ENCODE measurements at regions not wholly inside any gene's neighbourhood (a gene's known extent, or its start where the extent isn't known, plus 50 kb on each side); places are given as distances from the start of the nearest gene placed in this dataset.
"Not testable (repeated sequence)": the region's sequence is repeated elsewhere in the genome, so short reads cannot be mapped to it uniquely, and the experiment has no call there.

DNA sequence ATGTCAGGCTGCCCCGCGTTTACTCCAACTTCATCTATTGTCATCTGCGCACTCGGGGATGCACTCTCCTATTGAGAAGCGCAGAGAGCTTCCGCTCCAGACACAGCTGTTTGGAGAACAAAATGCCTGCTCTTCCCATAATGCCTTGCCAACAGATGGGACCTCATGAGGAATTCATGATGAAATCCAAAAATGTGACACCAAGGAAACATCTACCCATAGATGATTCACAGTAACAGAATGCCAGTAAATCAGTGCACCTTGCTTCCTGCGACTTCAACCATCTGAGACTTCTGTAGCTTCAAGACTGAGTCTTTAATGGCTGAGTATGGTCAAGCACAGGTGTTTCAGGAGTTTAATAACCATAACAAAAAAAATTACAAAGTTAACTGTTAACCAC, 1144.9 kb upstream of the GOT2 start:
- Histone ChIP-seq H3K4me3 (ENCODE audit: low read length) (no peak overlapping the region), H3K9ac (ENCODE audit: low read length) (no peak overlapping the region), H3K27ac (ENCODE audit: low read length) (no peak overlapping the region), H3K4me1 (ENCODE audit: control insufficient read depth, low read depth, low read length) (peaks cover 4% of the 10 kb centered on the region), H3K36me3 (ENCODE audit: control insufficient read depth, low read depth, low read length) (no peaks in the 10 kb centered on the region), H3K9me3 (ENCODE audit: control insufficient read depth, low read depth, low read length) (no peaks in the 10 kb centered on the region), H3K27me3 (ENCODE audit: control insufficient read depth, insufficient read depth, low read length) (no peaks in the 10 kb centered on the region)

DNA sequence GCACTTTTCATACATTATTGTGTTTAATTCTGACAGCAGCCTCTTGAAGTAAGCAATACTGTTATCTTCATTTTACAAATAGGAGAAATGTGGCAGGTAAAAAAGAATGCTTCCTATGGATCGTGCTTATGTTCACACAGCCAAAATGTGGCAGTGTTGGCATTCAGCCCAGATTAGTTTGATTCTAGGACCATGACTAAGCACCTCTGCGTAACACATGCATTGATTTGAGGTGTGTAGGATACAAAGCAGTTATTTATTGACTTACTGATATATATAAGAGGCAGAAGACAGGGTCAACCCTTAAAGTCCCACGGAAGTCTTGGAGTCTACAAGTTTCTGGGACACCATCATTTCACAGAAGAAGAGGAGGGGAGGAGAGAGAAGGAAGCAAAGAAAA, 1144.4 kb upstream of the GOT2 start:
- no peak overlapping the region for H3K27ac ChIP-seq (ENCODE audit: low read length)
- no peak overlapping the region for H3K9ac ChIP-seq (ENCODE audit: low read length)
- H3K27me3 ChIP-seq (ENCODE audit: control insufficient read depth, insufficient read depth, low read length), result no peaks in the 10 kb centered on the region
- no peak overlapping the region for H3K4me3 ChIP-seq (ENCODE audit: low read length)
- H3K4me1 ChIP-seq (ENCODE audit: control insufficient read depth, low read depth, low read length), result peaks cover 4% of the 10 kb centered on the region
- H3K36me3 ChIP-seq (ENCODE audit: control insufficient read depth, low read depth, low read length), result no peaks in the 10 kb centered on the region
- H3K9me3 ChIP-seq (ENCODE audit: control insufficient read depth, low read depth, low read length), result no peaks in the 10 kb centered on the region

DNA sequence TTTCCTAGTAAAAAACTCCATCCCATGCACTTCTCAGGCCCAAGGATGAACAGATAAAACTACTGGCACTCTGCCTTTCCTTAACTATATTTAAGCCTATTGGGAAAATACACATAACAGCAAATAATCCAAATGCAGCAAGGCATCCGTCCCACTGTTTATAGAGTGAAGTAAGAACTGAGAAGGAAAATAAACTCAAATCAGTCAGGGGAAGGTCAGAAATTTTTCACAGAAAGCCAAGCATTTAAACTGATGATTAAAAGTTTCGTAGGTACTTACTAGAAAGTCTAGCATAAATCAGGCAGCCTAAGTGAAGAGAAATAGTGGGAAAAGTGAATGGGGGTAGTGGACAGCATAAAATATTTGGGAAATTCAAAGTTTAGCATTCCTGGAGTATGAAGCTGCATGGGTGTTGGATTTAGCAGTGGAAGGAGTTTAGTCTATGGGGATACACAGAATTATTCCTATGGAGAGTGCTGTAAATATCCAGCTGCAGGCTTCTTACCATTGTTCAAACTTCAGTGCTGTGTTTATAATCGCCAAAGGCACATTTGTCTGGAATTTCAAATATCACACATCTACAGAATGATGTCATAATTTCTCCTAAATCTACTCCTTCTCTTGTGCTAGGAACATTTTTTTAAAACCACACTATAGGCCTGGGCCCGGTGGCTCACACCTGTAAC, 1131.0 kb upstream of the GOT2 start:
- H3K4me3 ChIP-seq (ENCODE audit: low read length), result no peak overlapping the region
- H3K27me3 ChIP-seq (ENCODE audit: control insufficient read depth, insufficient read depth, low read length), result no peaks in the 10 kb centered on the region
- H3K4me1 ChIP-seq (ENCODE audit: control insufficient read depth, low read depth, low read length), result no peaks in the 10 kb centered on the region
- no peaks in the 10 kb centered on the region for H3K9me3 ChIP-seq (ENCODE audit: control insufficient read depth, low read depth, low read length)
- no peaks in the 10 kb centered on the region for H3K36me3 ChIP-seq (ENCODE audit: control insufficient read depth, low read depth, low read length)
- no peak overlapping the region for H3K9ac ChIP-seq (ENCODE audit: low read length)
- H3K27ac ChIP-seq (ENCODE audit: low read length), result no peak overlapping the region

DNA sequence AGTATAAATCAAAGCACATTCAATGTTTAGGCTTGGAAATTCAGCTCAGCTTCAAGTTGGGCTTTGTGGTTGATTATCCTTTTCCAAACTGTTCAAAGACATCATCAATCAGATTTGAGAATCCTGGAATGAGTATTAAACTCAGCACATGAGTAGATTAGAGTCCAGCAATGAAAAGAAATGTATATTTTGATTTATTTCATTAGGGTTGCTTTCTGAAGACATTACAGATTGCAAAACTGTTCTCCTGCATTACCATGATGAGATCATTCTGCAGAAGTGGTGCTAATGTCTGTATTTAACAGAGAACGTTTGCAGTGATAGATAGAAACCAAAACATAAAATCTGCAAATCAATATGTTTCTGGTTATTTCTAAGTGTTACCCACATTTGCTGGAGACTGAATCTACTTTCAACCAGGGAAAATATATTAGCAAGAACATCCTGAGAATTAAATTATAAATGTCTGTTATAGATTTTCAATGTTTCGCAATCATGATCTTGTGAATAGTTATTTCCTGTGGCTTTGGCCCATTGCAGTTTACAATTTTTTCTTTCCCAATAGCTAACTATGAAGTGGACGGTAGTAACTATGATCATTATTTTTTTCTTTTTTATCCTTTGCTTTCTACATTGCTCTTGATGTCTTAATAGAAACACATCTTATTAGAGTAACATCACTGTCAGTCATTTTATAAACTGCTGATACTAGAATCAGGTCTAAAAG, 1125.7 kb upstream of the GOT2 start:
- Histone ChIP-seq H3K9ac (ENCODE audit: low read length) (no peak overlapping the region), H3K9me3 (ENCODE audit: control insufficient read depth, low read depth, low read length) (no peaks in the 10 kb centered on the region), H3K27me3 (ENCODE audit: control insufficient read depth, insufficient read depth, low read length) (no peaks in the 10 kb centered on the region), H3K27ac (ENCODE audit: low read length) (no peak overlapping the region), H3K4me3 (ENCODE audit: low read length) (no peak overlapping the region), H3K4me1 (ENCODE audit: control insufficient read depth, low read depth, low read length) (no peaks in the 10 kb centered on the region), H3K36me3 (ENCODE audit: control insufficient read depth, low read depth, low read length) (no peaks in the 10 kb centered on the region)

DNA sequence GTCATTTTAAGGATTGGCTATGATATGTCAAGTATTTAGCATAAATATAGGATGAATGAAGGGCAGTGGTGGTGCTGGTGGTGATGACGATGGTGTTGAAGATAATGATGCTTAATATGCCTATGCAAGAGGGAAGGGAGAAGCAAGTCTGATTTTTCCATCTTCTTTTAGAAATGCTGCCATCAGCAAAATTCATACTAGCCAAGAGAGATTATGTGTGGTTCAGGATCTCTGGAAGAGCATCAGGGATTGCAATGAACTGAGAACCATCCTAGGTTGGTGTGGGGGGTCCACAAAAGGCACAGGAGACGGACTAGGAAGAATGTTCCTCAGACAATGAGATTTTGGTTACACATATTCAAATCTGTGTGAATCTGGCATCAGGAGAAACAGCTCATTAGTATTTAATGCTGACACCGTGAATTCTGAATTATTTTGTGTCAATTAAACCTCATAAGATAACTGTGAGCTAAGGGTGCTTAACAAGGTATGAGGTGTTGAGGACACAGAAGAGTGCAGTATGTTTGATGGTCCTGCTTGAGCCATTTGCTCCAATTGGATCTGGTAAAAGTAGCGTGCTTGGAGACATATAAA, 1120.8 kb upstream of the GOT2 start:
- no peak overlapping the region for H3K4me3 ChIP-seq (ENCODE audit: low read length)
- H3K4me1 ChIP-seq (ENCODE audit: control insufficient read depth, low read depth, low read length), result no peaks in the 10 kb centered on the region
- no peaks in the 10 kb centered on the region for H3K36me3 ChIP-seq (ENCODE audit: control insufficient read depth, low read depth, low read length)
- no peak overlapping the region for H3K27ac ChIP-seq (ENCODE audit: low read length)
- H3K9me3 ChIP-seq (ENCODE audit: control insufficient read depth, low read depth, low read length), result no peaks in the 10 kb centered on the region
- H3K27me3 ChIP-seq (ENCODE audit: control insufficient read depth, insufficient read depth, low read length), result no peaks in the 10 kb centered on the region
- H3K9ac ChIP-seq (ENCODE audit: low read length), result no peak overlapping the region

DNA sequence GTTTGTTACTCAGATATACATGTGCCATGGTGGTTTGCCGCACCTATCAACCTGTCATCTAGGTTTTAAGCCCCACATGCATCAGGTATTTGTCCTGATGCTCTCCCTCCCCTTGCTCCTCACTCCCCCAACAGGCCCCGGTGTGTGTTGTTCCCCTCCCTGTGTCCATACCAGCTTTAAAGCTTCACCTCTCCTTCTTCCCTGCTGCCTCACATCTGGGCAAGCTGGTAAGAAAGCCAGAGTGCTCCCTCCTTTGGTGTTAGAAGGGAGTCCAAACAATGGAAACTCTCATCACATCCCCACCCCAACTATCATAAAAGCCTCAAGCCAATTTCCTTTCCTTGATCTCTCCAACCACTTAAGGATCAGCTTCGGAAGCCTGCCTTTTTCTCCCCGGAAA, 1115.6 kb upstream of the GOT2 start:
- Histone ChIP-seq H3K4me1 (ENCODE audit: control insufficient read depth, low read depth, low read length) (no peaks in the 10 kb centered on the region), H3K27me3 (ENCODE audit: control insufficient read depth, insufficient read depth, low read length) (no peaks in the 10 kb centered on the region), H3K36me3 (ENCODE audit: control insufficient read depth, low read depth, low read length) (no peaks in the 10 kb centered on the region)

DNA sequence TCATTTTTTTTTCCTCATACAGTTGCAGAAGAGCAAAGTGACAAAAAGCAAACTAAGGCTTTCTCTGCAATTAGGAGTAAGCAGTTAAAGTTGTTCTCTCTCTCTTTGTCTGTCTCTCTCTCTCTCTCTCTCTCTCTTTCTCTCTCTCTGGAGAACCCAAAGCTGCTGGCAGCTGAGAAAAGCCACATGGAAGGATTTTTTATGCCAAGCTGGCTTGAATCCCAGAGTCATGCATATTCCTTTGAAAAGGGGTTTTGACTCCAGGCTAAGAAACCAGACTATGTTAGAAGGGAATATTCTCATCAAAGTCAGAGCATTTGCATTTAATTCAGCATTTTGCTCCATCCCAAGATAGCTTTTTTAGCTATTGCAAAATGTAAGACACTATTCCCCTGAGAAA, 1114.2 kb upstream of the GOT2 start:
- Histone ChIP-seq H3K9me3 (ENCODE audit: control insufficient read depth, low read depth, low read length) (no peaks in the 10 kb centered on the region), H3K4me1 (ENCODE audit: control insufficient read depth, low read depth, low read length) (no peaks in the 10 kb centered on the region), H3K36me3 (ENCODE audit: control insufficient read depth, low read depth, low read length) (no peaks in the 10 kb centered on the region), H3K4me3 (ENCODE audit: low read length) (no peak overlapping the region), H3K9ac (ENCODE audit: low read length) (no peak overlapping the region), H3K27ac (ENCODE audit: low read length) (no peak overlapping the region), H3K27me3 (ENCODE audit: control insufficient read depth, insufficient read depth, low read length) (no peaks in the 10 kb centered on the region)

More for the DNA sequence above, 1115.6 kb upstream of the GOT2 start:
- Histone ChIP-seq H3K9me3 (ENCODE audit: control insufficient read depth, low read depth, low read length) (no peaks in the 10 kb centered on the region), H3K27ac (ENCODE audit: low read length) (no peak overlapping the region), H3K9ac (ENCODE audit: low read length) (no peak overlapping the region), H3K4me3 (ENCODE audit: low read length) (no peak overlapping the region)

DNA sequence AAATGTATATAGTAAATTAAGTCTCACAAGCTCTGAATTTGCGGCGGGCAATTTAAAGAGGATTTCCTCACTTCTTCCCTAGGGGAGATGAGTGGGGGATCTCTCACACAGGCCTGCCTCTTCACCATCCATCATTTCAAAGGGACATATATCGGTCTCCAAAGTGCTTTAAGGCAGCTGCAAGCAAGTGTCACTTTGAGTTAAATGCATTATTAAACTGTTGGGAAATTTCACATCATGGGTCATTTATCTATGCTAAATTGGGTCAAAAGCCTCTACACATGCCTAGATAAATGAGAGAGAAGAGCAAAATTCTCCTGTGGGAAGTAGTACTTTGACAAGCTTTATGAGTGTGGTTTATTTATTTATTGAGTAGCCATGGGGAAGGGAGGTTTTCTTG, 1106.1 kb upstream of the GOT2 start:
- H3K36me3 ChIP-seq (ENCODE audit: control insufficient read depth, low read depth, low read length), result no peaks in the 10 kb centered on the region
- H3K27ac ChIP-seq (ENCODE audit: low read length), result no peak overlapping the region
- H3K9ac ChIP-seq (ENCODE audit: low read length), result no peak overlapping the region
- H3K9me3 ChIP-seq (ENCODE audit: control insufficient read depth, low read depth, low read length), result no peaks in the 10 kb centered on the region
- H3K4me1 ChIP-seq (ENCODE audit: control insufficient read depth, low read depth, low read length), result no peaks in the 10 kb centered on the region
- H3K4me3 ChIP-seq (ENCODE audit: low read length), result no peak overlapping the region
- no peaks in the 10 kb centered on the region for H3K27me3 ChIP-seq (ENCODE audit: control insufficient read depth, insufficient read depth, low read length)

DNA sequence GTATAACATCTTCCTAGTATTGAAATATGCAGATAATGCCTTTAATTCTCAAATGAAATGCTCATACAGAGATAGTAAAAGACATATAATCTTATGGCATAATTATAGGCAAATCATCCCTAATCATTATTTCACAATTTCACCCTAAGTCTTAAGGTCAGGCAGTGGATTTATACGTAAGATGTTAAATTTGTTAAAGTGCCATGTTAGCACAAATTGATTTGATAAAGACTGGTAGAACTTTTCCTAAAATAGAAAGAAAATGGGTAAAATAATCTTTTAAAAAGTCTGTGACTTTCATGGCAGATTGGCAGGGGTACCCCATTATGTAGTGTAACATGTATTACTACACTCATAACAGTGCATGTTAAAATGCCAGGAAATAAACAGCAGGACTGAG, 1092.7 kb upstream of the GOT2 start:
- Histone ChIP-seq H3K9ac (ENCODE audit: low read length) (no peak overlapping the region), H3K27ac (ENCODE audit: low read length) (no peak overlapping the region), H3K9me3 (ENCODE audit: control insufficient read depth, low read depth, low read length) (no peaks in the 10 kb centered on the region), H3K36me3 (ENCODE audit: control insufficient read depth, low read depth, low read length) (no peaks in the 10 kb centered on the region), H3K4me1 (ENCODE audit: control insufficient read depth, low read depth, low read length) (no peaks in the 10 kb centered on the region), H3K27me3 (ENCODE audit: control insufficient read depth, insufficient read depth, low read length) (no peaks in the 10 kb centered on the region), H3K4me3 (ENCODE audit: low read length) (no peak overlapping the region)

DNA sequence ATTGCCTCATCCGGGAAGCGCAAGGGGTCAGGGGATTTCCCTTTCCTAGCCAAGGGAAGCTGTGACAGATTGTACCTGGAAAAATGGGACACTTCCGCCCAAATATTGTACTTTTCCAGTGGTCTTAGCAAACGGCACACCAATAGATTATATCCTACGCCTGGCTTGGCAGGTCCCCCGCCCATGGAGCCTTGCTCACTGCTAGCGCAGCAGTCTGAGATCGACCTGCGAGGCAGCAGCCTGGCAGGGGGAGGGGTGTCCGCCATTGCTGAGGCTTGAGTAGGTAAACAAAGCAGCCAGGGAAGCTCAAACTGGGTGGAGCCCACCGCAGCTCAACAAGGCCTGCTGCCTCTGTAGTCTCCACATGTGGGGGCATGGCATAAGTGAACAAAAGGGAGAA, 1075.4 kb upstream of the GOT2 start:
- H3K36me3 ChIP-seq (ENCODE audit: control insufficient read depth, low read depth, low read length); H3K4me1 ChIP-seq (ENCODE audit: control insufficient read depth, low read depth, low read length); H3K4me3 ChIP-seq (ENCODE audit: low read length); H3K9me3 ChIP-seq (ENCODE audit: control insufficient read depth, low read depth, low read length); H3K27me3 ChIP-seq (ENCODE audit: control insufficient read depth, insufficient read depth, low read length); H3K27ac ChIP-seq (ENCODE audit: low read length); H3K9ac ChIP-seq (ENCODE audit: low read length): not testable (repeated sequence)

DNA sequence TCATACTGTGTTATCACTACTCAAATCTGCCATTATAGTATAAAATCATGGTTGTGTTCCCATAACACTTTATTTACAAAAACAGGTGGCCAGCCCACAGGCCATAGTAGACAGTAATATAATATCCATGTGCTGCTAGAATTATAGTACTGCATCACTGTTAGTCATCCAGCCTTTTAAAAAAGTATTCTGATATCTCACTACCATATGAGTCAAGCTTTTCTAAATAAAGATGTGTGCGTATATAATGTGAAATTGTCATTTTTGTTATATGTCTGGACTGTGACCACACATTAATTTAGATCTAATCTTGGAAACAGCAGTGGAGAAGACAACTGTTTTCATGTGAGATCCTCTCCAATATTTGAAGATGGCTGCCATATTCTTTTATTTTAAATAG, 1049.1 kb upstream of the GOT2 start:
- Histone ChIP-seq H3K9me3 (ENCODE audit: control insufficient read depth, low read depth, low read length) (no peaks in the 10 kb centered on the region), H3K4me1 (ENCODE audit: control insufficient read depth, low read depth, low read length) (no peaks in the 10 kb centered on the region), H3K27me3 (ENCODE audit: control insufficient read depth, insufficient read depth, low read length) (no peaks in the 10 kb centered on the region), H3K36me3 (ENCODE audit: control insufficient read depth, low read depth, low read length) (no peaks in the 10 kb centered on the region), H3K27ac (ENCODE audit: low read length) (no peak overlapping the region), H3K9ac (ENCODE audit: low read length) (no peak overlapping the region), H3K4me3 (ENCODE audit: low read length) (no peak overlapping the region)

DNA sequence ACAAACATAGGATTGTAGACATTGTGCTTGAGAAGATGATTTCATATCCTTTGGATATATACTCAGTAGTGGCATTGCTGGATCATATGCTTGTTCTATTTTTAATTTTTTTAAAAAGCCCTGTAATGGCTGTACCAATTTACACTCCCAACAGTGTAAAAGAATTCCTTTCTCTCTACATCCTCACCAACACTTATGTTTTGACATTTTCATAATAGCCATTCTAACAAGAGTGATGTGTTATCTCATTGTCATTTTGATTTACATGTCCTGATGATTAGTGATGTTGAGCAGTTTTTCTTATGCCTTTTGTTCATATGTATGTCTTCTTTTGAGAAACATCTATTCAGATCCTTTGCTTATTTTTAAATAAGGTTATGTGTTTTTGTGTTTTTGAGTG, 1039.2 kb upstream of the GOT2 start:
- Histone ChIP-seq H3K4me3 (ENCODE audit: low read length) (no peak overlapping the region), H3K9me3 (ENCODE audit: control insufficient read depth, low read depth, low read length) (no peaks in the 10 kb centered on the region), H3K27me3 (ENCODE audit: control insufficient read depth, insufficient read depth, low read length) (no peaks in the 10 kb centered on the region), H3K36me3 (ENCODE audit: control insufficient read depth, low read depth, low read length) (no peaks in the 10 kb centered on the region), H3K4me1 (ENCODE audit: control insufficient read depth, low read depth, low read length) (no peaks in the 10 kb centered on the region), H3K9ac (ENCODE audit: low read length) (no peak overlapping the region), H3K27ac (ENCODE audit: low read length) (no peak overlapping the region)

Measured in iPS-18a (cell line).